IPS-NIHi7 (cell line): ENCODE measurements at regions not wholly inside any gene's neighbourhood (a gene's known extent, or its start where the extent isn't known, plus 50 kb on each side); places are given as distances from the start of the nearest gene placed in this dataset.

ENCODE experiments used
- DNase-seq: peaks from one replicate; pipeline ENCODE4 v3.0.0; 2012; ENCODE audit warnings: mixed read lengths; ENCODE audit errors: extremely low spot score

DNA sequence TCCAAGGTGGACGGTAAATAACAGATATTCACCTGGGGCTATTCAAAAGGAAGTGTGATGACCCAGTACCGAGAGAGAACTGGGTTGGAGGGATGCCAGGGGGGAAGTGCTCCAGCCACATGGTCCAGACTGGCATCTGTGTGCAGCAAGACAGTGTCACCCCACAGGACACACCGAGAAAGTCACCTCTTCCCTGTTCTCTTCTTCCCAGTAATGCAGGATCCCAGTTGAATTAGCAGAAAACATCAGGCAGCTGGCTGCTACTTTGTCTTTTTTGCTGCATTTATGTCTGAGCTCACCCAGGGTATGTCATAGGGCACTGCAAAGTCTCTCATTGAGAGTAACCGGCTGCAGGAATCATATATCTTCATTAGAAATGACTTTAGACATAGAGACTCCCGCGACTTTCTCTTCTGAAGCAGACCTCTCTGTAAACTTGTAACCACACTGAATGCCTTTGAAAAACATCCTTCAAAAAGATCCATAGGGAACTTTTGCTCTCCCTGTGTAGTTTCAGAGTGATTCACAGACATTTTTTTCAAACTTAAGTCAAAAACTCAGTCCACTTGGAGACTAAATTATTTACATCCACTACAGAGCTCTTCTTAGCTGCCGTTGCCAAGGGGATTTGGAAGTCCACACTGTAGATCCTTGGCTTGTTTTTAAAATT is 609.0 kb upstream of the DPP6 start:
- DNase-seq: no peak

DNA sequence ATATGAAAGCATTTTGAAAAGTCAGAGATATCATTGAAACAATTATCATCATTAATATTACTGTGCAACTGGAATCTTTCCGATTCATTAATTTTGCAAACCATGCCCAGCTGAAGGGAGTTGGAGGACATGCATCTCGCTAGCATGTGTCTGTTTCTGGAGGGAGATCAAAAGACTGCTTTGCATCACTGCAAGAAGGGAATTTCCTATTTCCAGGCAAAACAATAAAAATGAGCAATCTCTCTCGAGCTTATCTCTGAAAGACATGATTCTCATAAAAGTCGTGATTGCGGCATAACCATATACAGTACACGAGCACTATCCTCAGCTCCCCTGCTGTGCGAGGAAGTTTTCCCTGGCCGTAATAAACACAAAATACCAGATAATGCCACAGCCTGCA is 607.6 kb upstream of the DPP6 start:
- no peak for DNase-seq

DNA sequence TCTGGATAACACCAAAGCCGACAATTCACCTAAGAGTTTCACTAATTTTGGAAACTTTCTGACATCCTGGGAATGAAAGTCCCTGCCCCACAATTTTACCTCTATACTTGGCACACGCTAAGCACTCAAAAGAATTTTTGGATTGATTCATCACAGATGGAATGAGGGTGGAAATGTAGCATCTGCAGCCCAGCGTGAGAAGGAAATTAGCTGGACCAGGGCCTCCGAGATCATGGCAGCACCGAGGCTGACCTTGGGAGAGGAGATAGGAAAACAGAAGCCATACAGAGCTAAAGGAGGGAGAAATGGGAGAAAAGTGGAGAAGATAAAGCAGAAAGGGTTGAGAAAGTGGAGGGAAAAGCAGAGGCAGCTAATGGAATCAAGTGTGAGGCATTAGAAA is 606.6 kb upstream of the DPP6 start:
- no peak for DNase-seq

DNA sequence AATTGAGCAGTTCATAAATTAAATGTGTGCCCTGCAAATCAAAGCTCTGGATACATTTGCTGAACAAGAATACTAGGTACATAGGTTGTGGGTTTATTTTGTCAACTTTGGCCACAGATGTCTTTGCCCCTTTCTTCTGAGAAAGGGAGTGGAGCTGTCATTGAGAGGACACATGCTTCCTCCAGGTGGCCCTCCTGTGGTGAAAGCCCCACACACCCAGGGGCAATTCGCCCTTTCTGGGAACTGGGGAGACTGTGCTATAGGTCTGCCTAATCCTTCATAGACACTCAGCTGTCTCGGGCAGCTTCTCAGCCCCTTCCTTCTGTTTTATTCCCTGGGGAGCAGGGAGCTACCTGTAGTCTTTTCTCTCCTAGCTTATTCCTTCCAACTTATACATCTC is 605.7 kb upstream of the DPP6 start:
- DNase-seq: no peak

DNA sequence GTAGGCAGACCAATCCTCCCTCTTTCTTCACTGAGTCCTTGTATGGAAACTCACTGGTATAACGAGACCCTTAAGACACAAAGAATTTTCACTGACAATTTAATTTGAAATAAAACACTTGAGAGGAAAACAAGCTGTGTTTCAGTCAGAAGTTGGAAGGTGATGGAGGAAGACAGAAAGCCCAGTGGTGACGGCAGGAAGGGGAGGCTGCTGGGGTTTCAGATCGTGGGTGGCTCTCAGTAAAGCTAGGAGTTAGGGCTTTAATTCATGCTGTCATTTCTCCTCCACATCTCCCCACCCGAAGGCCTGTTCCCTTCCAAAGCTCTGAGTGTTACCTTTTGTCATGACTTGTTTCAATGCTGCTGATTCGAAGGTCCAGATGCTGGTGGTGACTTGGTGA is 605.2 kb upstream of the DPP6 start:
- DNase-seq: no peak

DNA sequence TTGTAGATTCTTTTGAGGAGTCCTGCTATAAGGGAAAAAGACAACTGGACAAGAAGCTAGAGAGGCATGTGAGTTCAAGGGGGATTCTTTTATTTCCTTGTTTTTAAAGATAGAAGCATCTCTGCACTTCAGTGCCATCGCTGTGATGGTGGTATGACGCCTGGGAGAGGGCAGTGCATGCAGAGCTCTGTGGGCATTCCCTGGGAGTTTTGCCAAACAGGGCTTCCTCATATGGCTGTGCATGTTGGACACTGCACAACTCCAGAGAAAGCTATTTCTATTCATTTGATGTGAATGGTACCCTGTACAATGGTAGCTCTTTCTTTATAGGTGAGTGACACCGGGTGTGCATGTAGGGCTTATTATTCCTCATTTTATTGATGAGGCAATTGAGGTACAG is 599.5 kb upstream of the DPP6 start:
- no peak for DNase-seq

DNA sequence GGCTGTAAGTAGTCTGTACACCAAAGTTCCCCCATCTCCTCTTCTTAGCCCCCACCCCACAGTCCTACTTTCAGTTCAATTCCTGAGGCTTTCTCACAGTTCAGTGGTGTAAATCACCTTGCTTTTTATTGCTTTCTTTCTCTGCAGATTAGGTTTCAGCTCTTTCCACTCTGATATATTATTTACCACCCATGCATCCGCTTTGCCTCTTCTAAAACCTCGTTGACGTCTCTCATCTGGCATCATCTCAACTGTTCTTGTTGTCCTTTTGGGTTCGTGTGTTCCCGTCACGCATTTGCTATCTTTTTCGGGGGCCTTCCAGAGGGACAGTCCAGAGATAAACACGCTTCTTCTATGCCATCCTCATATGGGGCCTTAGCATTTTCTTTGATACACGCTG is 597.9 kb upstream of the DPP6 start:
- DNase-seq: no peak

DNA sequence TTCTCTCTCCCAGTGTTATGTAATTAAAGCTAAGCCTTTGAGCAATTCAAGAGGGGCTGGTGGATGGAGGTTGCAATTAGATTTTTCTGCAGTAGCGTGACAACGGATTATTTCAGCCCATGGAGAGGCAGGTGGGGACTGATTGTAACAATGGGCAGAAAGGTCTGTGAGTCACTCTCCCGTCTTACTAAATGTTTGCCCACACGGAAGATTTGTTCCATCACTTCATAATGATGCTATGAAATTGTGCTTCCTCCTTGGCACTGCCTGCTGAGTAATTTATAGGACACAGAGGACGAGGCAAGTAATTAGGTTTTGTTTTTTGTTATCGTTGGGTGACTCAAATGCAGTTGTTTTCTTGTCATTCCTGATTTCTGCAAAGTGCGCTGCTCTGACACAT is 594.5 kb upstream of the DPP6 start:
- DNase-seq: no peak

DNA sequence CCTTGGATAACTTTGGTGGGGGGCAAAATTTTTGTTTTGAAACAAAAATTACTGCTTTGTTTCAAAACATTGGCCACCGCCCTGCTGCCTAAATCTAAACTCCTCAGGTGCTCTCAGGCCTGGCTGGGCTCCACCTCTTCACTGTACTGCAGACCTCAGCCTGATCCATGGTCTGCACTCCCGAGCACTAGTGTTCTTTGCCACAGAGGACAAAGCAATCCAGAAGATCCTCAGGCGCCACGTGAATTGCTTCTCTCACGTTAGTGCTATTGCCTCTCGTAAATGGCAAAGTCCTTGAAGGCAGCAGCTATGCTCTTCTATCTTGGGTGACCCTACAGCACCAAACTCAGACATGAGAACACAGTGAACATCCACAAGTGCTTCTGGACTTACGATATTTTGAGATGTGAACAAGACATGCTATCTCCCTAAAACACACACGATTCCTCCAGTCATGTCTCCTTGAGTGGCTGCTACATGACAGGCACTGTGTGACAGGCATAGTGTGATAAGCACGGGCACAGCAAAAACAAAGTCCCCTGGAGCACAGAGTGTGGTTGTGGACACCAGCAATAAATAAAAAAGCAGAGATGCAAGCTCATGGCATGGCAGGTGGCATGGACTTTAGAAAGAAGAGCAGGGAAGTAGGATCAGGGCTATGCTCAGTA is 582.1 kb upstream of the DPP6 start:
- DNase-seq: no peak

DNA sequence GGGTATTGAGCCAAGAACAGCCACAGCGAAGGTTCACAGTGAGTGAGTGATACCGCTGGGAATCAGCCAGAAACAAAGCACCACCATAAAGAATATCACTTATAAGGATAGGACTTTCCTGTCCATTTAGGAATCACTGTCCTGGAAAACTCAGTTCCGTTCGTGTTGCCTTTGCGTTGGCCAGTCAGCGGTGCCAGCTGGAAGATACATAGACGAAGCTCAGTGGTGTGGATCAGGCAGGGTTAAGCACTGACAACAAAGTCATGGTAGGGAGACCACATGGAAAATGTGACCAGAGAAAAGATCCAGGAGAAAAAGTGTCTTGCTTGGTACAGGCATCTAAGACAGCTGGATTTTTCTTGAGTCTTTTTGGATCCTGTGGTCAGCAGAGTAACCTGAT is 579.7 kb upstream of the DPP6 start:
- no peak for DNase-seq

DNA sequence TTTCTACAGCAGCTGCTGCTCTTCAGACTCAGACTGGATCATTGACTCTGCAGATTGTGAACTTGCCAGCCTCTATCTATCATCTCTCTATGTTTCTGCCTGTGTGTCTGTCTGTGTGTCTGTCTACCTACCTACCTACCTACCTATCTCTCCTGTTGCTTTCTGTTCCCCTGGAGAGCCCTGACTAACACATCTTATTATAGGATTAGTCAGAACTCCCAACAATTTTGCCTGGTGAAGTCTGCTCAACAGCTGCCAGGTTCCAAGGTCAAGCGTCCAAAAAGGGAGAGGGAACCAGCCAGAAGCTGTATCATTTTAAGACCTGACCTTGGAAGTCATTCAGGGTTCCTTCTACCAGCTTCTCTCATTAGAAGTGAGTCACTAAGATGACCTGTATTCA is 579.0 kb upstream of the DPP6 start:
- DNase-seq: no peak

DNA sequence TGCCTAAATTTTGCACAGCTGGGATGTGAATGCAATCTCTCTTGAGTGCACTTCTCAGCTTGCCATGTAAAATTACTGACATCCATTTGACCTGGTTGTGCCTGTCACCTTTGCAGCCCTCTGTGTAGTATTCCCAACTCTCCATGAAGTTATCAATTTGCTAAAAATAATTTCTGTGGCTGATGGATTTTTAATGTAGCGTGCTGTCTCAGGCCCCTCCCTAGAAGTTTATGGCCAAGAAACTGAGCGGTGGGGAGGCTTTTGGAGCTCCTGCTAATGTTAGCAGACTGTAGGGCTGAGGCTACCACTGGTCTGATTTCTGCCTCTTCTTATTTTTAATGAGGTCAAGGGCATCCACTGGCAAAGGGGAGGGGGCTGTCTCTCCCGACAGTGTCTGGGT is 577.0 kb upstream of the DPP6 start:
- no peak for DNase-seq

DNA sequence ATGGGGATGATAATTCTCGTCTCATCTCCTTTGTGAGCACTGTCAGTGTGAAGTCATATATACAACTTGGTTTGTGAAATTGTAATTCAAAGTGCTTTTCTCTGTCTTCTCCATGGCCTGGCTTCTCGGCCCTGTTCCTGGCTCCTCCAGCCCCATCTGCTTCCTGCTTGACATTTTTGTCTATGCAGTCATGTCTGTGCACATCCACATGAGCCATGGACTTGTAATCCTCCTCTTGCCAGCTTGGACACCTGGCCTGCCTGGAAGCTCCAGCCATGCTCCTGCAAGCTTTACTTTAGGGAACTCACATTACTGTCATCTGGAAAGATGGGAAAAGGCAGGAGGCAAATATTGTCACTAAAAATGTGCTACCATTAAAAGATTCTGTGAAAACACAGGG is 576.0 kb upstream of the DPP6 start:
- no peak for DNase-seq

DNA sequence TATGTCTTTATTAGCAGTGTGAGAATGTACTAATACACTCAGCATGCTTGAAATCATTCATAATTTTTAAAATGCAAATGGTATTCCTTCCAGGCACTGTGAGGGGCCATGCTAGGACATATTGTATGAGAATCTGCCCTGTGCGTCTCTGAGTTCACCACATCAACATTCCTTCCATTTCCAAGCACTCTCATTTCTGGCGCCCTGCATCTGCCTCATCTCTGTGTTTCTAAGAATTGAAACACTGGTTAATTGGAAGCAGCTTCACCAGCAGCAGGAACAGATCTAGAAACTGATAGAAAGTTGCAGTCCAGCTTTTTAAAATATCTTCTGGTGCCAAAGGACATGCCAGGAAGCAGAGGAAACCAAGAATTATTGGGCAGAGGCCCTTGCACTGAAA is 555.9 kb upstream of the DPP6 start:
- DNase-seq: no peak

DNA sequence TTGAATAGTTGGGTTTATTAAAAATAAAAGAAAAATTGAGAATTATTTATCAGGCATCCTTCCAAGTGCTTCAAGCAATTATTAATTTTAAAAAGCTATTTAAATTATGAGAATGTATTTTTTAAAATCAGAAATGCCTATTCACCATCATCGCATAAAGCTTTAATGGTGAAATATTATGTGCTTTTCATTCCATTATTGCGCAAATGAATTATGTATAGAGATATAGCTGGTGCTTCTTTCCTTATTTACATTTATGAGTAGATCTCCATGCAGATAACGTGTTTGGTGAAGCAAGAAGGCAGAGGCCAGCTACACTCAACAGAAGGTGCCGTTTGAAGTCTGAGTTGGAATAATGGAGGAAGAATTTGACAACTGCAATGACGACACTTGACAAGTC is 549.1 kb upstream of the DPP6 start:
- DNase-seq: no peak

DNA sequence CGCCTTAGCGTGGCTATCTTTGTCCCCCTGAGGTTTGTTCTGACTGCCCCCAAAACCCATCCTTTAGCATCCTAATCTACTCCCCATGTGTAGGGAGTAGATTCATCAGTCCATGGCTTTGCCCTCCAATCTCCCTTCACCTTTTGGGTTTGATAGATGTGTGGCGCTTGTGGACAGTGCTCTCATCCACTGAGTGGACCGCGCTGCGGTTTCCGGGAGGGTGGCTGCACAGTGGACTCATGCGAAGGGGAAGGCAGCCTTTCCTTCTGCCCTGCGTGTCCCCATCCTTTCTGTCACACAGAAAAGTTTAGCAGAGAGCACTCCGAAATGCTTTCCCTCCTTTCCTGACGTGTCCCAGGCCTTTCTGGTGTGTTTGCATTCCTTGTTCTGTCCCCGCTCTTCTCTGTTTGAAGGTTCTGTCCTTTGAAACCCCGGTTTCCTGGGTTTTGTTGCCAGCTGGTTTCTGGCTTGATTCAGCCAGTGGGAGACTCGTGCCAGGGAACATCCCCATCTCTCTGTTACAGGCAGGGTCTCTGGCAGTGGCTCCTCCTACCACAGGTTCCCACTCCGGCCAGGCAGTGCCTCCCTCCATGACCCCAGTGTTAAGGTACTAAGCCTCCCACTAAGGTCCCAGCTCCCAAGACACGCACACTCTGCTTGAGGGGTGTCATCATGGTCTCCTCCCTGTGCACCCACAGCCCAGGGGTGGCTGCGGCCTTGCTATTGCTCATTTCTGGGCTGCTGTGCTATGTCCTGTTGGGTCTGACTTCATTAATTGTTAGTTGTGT is 547.7 kb upstream of the DPP6 start:
- no peak for DNase-seq

DNA sequence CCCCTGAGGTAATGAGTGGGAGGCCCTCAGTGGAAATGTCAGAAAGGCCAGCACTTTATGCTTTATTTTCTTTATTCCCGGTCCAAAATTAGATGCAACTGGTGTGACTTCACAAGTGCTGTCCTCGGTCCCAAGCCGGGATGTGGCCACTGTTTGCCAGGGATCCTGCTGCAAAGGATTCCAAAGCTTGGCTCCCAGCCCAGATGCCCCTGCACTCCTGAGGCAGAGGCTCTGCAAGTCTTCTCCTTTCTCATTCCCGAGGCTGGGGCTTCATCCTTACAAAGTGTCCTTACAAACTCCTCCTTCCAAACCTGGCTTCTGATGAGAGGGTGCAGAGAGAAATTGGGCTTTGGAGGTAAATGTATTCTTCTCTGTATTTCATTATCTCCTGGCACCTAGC is 544.3 kb upstream of the DPP6 start:
- no peak for DNase-seq

DNA sequence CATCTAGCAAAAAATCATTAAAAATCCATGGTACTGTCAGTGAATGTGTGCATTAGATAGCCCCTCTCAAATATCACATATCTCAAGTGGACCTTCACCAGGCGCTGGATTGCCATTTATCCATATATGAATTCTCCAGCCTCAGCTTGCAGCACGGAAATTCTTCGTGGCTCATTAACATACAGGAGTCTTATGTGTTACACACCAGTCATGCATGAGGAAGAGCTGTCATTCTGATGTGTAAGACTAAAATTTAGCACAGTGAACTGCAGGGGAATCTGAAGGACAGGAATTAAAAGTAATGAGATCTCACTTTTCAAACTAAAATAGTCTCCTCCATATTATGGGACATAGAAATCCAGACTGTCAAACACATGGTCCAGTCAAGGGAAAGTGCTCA is 542.4 kb upstream of the DPP6 start:
- DNase-seq: no peak

DNA sequence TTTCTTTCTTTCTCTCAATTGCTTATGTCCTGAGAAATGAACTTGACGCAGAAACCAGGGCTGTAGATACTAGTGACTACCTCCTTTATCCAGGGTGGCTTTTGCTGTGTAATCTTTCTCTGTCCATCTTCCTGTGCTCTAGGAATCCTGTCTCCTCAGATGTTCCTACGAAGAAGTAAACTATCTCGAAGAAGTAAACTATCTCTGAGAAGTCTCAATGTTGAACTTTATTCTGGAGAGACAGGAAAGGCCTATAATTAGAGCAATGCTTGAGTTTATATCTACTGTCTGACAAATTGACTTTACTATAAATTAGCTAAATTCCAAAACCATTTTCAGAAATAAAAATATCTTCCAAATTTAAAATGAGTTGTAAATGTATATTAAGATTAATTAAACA is 541.5 kb upstream of the DPP6 start:
- no peak for DNase-seq

DNA sequence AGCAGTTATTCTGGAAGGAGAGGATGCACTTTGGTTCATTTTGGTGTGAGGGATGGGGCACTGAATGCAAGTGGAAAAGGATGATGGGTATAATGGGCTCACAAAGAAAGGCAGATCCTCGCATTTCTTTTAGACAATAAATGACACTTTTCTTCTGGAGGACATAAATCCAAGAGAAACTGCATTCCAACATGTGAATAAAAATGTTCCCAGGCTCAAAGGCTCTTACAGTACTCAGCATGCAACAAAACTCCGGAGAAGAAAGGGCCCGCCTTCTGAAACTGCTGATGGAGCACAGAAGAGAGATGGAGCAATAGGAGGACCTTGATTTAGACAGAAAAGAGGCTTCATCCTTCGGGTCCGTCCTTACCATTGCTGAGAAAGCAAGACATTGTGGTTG is 538.2 kb upstream of the DPP6 start:
- no peak for DNase-seq

DNA sequence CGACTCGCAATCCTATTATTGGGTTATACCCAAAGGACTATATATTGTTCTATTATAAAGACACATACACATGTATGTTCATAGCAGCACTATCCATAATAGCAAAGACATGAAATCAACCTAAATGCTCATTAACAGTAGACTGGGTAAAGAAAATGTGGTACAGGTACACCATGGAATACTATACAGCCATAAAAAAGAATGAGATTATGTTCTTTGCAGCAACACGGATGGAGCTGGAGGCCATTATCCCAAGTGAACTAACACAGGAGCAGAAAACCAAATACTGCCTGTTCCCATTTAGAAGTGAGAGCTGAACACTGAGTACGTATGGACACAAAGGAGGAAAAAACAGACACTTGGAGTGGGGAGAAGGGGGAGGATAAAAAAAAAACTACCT is 536.8 kb upstream of the DPP6 start:
- DNase-seq: no peak

DNA sequence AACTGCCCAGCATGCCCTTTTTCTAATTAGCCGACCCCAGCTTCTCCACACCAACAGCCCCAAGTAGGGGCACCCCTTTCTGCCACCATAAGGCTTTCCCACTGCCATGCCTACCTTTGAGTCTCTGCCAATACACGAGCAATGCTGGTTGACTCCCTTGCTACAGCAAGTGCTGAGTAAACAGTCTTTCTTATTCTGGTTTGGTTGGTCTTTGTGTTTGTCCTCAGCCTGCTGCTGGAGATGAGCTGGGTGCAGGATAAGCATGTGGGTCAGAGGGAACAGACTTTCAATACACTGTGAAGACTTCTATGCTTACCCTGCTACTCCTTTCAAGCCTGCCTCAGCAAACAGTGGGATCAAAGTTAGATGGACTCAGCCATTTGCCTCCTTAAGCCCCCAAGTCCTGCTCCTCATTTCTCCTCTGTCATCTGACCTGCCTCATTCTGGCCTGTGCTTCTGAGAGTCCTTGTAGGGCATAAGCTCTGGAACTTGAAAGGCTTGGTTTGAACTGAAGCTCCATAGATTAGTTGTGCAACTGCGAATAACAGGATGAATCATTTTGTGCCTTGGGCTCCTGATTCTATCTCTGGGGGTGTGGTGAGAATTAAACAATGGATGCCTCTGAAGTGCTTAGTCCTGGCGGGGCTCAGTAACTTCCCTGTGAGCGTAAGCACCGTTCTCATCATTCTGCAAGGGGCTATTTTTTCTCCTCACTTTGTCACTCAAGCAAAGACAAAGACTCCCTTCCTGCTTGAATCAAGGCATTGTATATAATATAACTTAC is 533.8 kb upstream of the DPP6 start:
- DNase-seq: no peak
